Ovary (tissue), 7 donors: ENCODE measurements at regions not wholly inside any gene's neighbourhood (a gene's known extent, or its start where the extent isn't known, plus 50 kb on each side); places are given as distances from the start of the nearest gene placed in this dataset.

Source experiments
- DNase-seq, 5 donors: peaks; one replicate each; pipeline ENCODE4 v3.0.0-alpha.2; 2019 to 2020
- H3K27ac ChIP-seq, 2 donors: fragments of 200-600 bp; one replicate each; pipeline versions ENCODE4 v1.5.1 to v1.8.0; 2019 to 2022
- H3K27me3 ChIP-seq: fragments of 200-600 bp; one replicate; pipeline ENCODE4 v1.8.0; 2022
- H3K36me3 ChIP-seq: fragments of 200-600 bp; sonication (generic); one replicate; pipeline ENCODE4 v1.5.1; 2019
- H3K4me1 ChIP-seq: one replicate; pipeline ENCODE4 v1.8.1; 2013; ENCODE audit warnings: mild to moderate bottlenecking, moderate library complexity; ENCODE audit not compliant: insufficient read depth
- H3K4me3 ChIP-seq: fragments of 200-600 bp; sonication (generic); one replicate; pipeline ENCODE4 v1.5.1; 2017
- H3K9me3 ChIP-seq, 2 donors: fragments of 200-600 bp in 1 of 2; sonication (generic) in 1 of 2; one replicate each; pipeline versions ENCODE4 v1.5.1 to v1.8.1; 2013 to 2019; ENCODE audit warnings: mild to moderate bottlenecking in 1 of 2, moderate library complexity in 1 of 2
- CTCF ChIP-seq, 3 donors: fragments of 450-650 bp in 2 of 3; fragments of 200-600 bp in 1 of 3; IDR thresholded peaks; one replicate each; pipeline versions ENCODE4 v1.5.1 to v1.8.0; 2016 to 2022; ENCODE audit warnings: antibody characterized with exemption in 3 of 3, mild to moderate bottlenecking in 1 of 3
- EP300 ChIP-seq: sonication (generic); formaldehyde crosslinking; IDR thresholded peaks from one replicate; pipeline ENCODE4 v1.6.1; 2017; ENCODE audit warnings: antibody characterized with exemption
- POLR2A ChIP-seq: fragments of 450-650 bp; IDR thresholded peaks from one replicate; pipeline ENCODE4 v1.6.1; 2017; ENCODE audit warnings: antibody characterized with exemption, mild to moderate bottlenecking, moderate library complexity
- WGBS, 3 donors: extraction: QIAGEN DNeasy Blood & Tissue Kit in 1 of 3; methylation state at CpG; one replicate each; pipeline versions ENCODE4 v1.1.5 to v1.1.7; 2013 to 2017; 5-methylcytosine and 5-hydroxymethylcytosine counted together
- intact Hi-C, 4 donors: fragments of 100-400 bp; cut with DNase I; formaldehyde crosslinking; loops; one replicate each; pipeline versions ENCODE4 v1.11.0 to v1.15.1; 2022 to 2023
- donor health status: DM: no; HTN: no; CAD: no; lungs with moderate emphysema.
- donor health status: DM: no; HTN: no; CAD: no.
- donor health status: Bipolar disorder and iron deficiency.
- donor health status: DM: no; HTN: no; CAD: no.
- donor health status: DM: yes; HTN: yes; CAD: no.

DNA sequence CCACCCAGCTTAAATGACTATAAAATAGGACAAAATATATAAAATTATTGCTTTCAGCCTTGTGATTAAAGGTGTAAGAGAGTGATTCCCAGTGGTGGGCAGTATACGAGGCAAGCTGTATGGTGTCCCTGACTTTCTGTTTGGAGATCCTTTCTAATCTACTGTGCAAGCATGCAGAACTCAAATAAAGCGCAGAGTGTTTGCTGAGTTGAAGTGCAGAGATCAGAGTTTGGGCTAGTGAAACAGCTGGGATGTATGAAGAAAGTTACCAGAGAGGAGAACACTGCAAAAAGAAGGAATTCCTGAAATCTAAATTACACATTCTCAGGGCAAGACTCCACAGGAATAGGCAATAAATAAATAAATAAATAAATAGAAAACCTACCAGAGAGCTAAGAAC, 218.5 kb upstream of the TLL1 start:
- H3K4me1 ChIP-seq = no peaks in the 10 kb centered on the region
- H3K4me3 ChIP-seq = no peak overlapping the region
- 77 to 91% (median 81%) methylated on average over 2 of the region's 2 CpGs for WGBS, 3 donors
- H3K27ac ChIP-seq = no peak overlapping the region
- TF ChIP-seq CTCF (IDR thresholded peaks at IDR 0.05) (no peak), EP300 (no peak), POLR2A (no peak)
- no peaks in the 10 kb centered on the region for H3K9me3 ChIP-seq
- H3K36me3 ChIP-seq = no peaks in the 10 kb centered on the region
- intact Hi-C loops = no loop called here
- H3K27me3 ChIP-seq = no peaks in the 10 kb centered on the region
- DNase-seq = no peak

DNA sequence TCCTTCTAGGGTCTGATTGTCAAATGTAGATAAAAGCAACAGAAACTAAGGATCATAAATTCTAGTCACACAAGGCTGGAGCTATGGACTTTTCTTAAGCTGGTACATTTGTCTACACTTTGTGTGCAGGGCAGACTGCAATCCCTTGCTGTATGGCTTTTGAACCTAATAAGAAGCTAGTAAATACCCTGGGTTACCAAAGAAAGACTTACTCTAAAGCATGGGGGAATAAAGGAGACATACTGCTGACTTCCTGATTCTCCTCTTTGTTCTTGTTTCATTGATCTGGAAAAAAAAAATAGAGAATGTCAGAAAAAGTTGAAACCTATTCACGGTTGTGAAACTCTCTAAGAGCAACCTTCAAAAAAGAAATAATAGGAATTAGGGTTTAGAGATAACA, 216.6 kb upstream of the TLL1 start:
- Histone ChIP-seq H3K9me3 (no peaks in the 10 kb centered on the region), H3K36me3 (no peaks in the 10 kb centered on the region), H3K4me1 (no peaks in the 10 kb centered on the region), H3K27ac (no peak overlapping the region), H3K27me3 (no peaks in the 10 kb centered on the region), H3K4me3 (no peak overlapping the region)
- WGBS, 3 donors = 38 to 51% (median 46%) methylated on average over 1 of the region's 1 CpG
- intact Hi-C loops = no loop called here
- no peak for DNase-seq
- TF ChIP-seq EP300 (no peak), POLR2A (no peak), CTCF (IDR thresholded peaks at IDR 0.05) (no peak)

- Histone ChIP-seq H3K27me3 (no peaks in the 10 kb centered on the region), H3K27ac (no peak overlapping the region), H3K9me3 (no peaks in the 10 kb centered on the region), H3K4me1 (no peaks in the 10 kb centered on the region), H3K36me3 (no peaks in the 10 kb centered on the region), H3K4me3 (no peak overlapping the region)
- DNase-seq = no peak
- WGBS, 3 donors = 46 to 57% (median 56%) methylated on average over 4 of the region's 4 CpGs
- TF ChIP-seq CTCF (IDR thresholded peaks at IDR 0.05) (no peak), POLR2A (no peak), EP300 (no peak)
- intact Hi-C loops = no loop called here
These were observed 216.1 kb upstream of the TLL1 start for GRCh38 chr4:165656829-165657490.

DNA sequence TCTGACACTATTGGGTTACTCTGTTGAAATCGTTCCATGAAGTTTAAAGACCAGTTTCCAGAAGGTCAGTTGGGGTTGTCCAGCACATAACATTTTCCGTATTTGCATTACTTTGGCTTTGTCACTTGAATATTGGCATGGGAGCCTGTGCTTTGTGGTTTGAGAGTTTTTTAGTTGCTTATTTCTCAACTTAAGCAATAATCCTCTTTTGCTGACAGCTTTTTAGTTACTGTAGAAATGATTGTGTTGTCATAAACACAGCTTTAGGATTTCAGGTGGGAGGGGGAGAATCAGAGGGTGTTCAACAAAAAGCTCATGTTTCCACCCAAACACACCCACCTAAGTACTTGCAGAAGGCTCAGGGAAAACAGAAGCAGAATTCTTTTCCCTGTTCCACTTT, 210.7 kb upstream of the TLL1 start:
- no peaks in the 10 kb centered on the region for H3K36me3 ChIP-seq
- TF ChIP-seq EP300 (no peak), CTCF (IDR thresholded peaks at IDR 0.05) (no peak), POLR2A (no peak)
- no peaks in the 10 kb centered on the region for H3K27me3 ChIP-seq
- no peak overlapping the region for H3K27ac ChIP-seq
- 44 to 63% (median 52%) methylated on average over 2 of the region's 2 CpGs for WGBS, 3 donors
- DNase-seq = no peak
- H3K4me1 ChIP-seq = no peaks in the 10 kb centered on the region
- H3K4me3 ChIP-seq = no peak overlapping the region
- intact Hi-C loops = no loop called here
- no peaks in the 10 kb centered on the region for H3K9me3 ChIP-seq
